ENCODE measurements at regions not wholly inside any gene's neighbourhood (a gene's known extent, or its start where the extent isn't known, plus 50 kb on each side); places are given as distances from the start of the nearest gene placed in this dataset.

- Mint-ChIP-seq H3K4me1 (ENCODE audit: low read depth in 2 of 2) (no peaks in the 10 kb centered on the region), H3K27ac (no peak overlapping the region), H3K4me3 (no peak overlapping the region), H3K27me3 (peaks cover 22 to 31% of the 10 kb centered on the region in 2 donors), H3K36me3 (ENCODE audit: insufficient read depth) (no peaks in the 10 kb centered on the region), H3K9me3 (peaks cover 0 to 2% of the 10 kb centered on the region in 2 donors)
- ATAC-seq (replicated peaks) = no peak
- no peak for DNase-seq
Measured at GRCh38 chr16:54509456-54509855, 222.9 kb upstream of the IRX3 start.

- ATAC-seq (replicated peaks) (no peak), DNase-seq (no peak)
- no peak overlapping the region for H3K27ac Mint-ChIP-seq
- H3K36me3 Mint-ChIP-seq (ENCODE audit: insufficient read depth) = no peaks in the 10 kb centered on the region
- no peaks in the 10 kb centered on the region for H3K4me1 Mint-ChIP-seq (ENCODE audit: low read depth in 2 of 2)
- no peak overlapping the region for H3K4me3 Mint-ChIP-seq
- peaks cover 0 to 2% of the 10 kb centered on the region in 2 donors for H3K9me3 Mint-ChIP-seq
- peaks cover 22 to 32% of the 10 kb centered on the region in 2 donors for H3K27me3 Mint-ChIP-seq
Measured at GRCh38 chr16:54508351-54508750, 221.8 kb upstream of the IRX3 start.

- ATAC-seq (replicated peaks) = no peak
- H3K27me3 Mint-ChIP-seq = peaks cover 19 to 32% of the 10 kb centered on the region in 2 donors
- no peak for DNase-seq
- H3K36me3 Mint-ChIP-seq (ENCODE audit: insufficient read depth) = no peaks in the 10 kb centered on the region
- peaks cover 0 to under 1% of the 10 kb centered on the region in 2 donors for H3K9me3 Mint-ChIP-seq
- no peaks in the 10 kb centered on the region for H3K4me1 Mint-ChIP-seq (ENCODE audit: low read depth in 2 of 2)
- no peak overlapping the region for H3K27ac Mint-ChIP-seq
- H3K4me3 Mint-ChIP-seq = no peak overlapping the region
Measured at GRCh38 chr16:54506741-54507500, 220.3 kb upstream of the IRX3 start.

- no peaks in the 10 kb centered on the region for H3K4me1 Mint-ChIP-seq (ENCODE audit: low read depth in 2 of 2)
- H3K27ac Mint-ChIP-seq = no peak overlapping the region
- no peak for DNase-seq
- peaks cover 17 to 32% of the 10 kb centered on the region in 2 donors for H3K27me3 Mint-ChIP-seq
- no peak for ATAC-seq (replicated peaks)
- no peak overlapping the region for H3K4me3 Mint-ChIP-seq
- H3K9me3 Mint-ChIP-seq = no peaks in the 10 kb centered on the region
- no peaks in the 10 kb centered on the region for H3K36me3 Mint-ChIP-seq (ENCODE audit: insufficient read depth)
Measured at GRCh38 chr16:54506214-54506580, 219.6 kb upstream of the IRX3 start.

- Mint-ChIP-seq H3K4me1 (ENCODE audit: low read depth in 2 of 2) (no peaks in the 10 kb centered on the region), H3K27ac (no peak overlapping the region), H3K9me3 (no peaks in the 10 kb centered on the region), H3K36me3 (ENCODE audit: insufficient read depth) (no peaks in the 10 kb centered on the region), H3K27me3 (peaks cover 17 to 32% of the 10 kb centered on the region in 2 donors), H3K4me3 (no peak overlapping the region)
- no peak for ATAC-seq (replicated peaks)
- DNase-seq = no peak
Measured at GRCh38 chr16:54505549-54506213, 219.1 kb upstream of the IRX3 start.

- peaks cover 17 to 27% of the 10 kb centered on the region in 2 donors for H3K27me3 Mint-ChIP-seq
- H3K27ac Mint-ChIP-seq = no peak overlapping the region
- no peak for DNase-seq
- no peak overlapping the region for H3K4me3 Mint-ChIP-seq
- no peaks in the 10 kb centered on the region for H3K4me1 Mint-ChIP-seq (ENCODE audit: low read depth in 2 of 2)
- peaks cover 0 to 2% of the 10 kb centered on the region in 2 donors for H3K9me3 Mint-ChIP-seq
- no peaks in the 10 kb centered on the region for H3K36me3 Mint-ChIP-seq (ENCODE audit: insufficient read depth)
- no peak for ATAC-seq (replicated peaks)
Measured at GRCh38 chr16:54504372-54504771, 217.8 kb upstream of the IRX3 start.

GRCh38 chr16:54503856-54504219 lies 217.3 kb upstream of the IRX3 start:
- Mint-ChIP-seq H3K27me3 (peaks cover 17 to 26% of the 10 kb centered on the region in 2 donors), H3K9me3 (peaks cover 0 to 2% of the 10 kb centered on the region in 2 donors), H3K4me3 (no peak overlapping the region), H3K27ac (no peak overlapping the region), H3K36me3 (ENCODE audit: insufficient read depth) (no peaks in the 10 kb centered on the region), H3K4me1 (ENCODE audit: low read depth in 2 of 2) (no peaks in the 10 kb centered on the region)
- ATAC-seq (replicated peaks) (no peak), DNase-seq (no peak)

GRCh38 chr16:54503011-54503855 lies 216.6 kb upstream of the IRX3 start:
- H3K4me1 Mint-ChIP-seq (ENCODE audit: low read depth in 2 of 2) = no peaks in the 10 kb centered on the region
- no peak overlapping the region for H3K27ac Mint-ChIP-seq
- no peak overlapping the region for H3K4me3 Mint-ChIP-seq
- peaks cover 2 to 3% of the 10 kb centered on the region in 2 donors for H3K9me3 Mint-ChIP-seq
- peaks cover 17 to 26% of the 10 kb centered on the region in 2 donors for H3K27me3 Mint-ChIP-seq
- no peak for ATAC-seq (replicated peaks)
- no peak for DNase-seq
- no peaks in the 10 kb centered on the region for H3K36me3 Mint-ChIP-seq (ENCODE audit: insufficient read depth)

GRCh38 chr16:54501797-54502196 lies 215.2 kb upstream of the IRX3 start:
- no peak overlapping the region for H3K27ac Mint-ChIP-seq
- no peaks in the 10 kb centered on the region for H3K4me1 Mint-ChIP-seq (ENCODE audit: low read depth in 2 of 2)
- peaks cover 14 to 22% of the 10 kb centered on the region in 2 donors for H3K27me3 Mint-ChIP-seq
- no peaks in the 10 kb centered on the region for H3K36me3 Mint-ChIP-seq (ENCODE audit: insufficient read depth)
- no peak for DNase-seq
- H3K4me3 Mint-ChIP-seq = no peak overlapping the region
- H3K9me3 Mint-ChIP-seq = peaks cover 2 to 13% of the 10 kb centered on the region in 2 donors
- no peak for ATAC-seq (replicated peaks)

GRCh38 chr16:54493594-54493993 lies 207.0 kb upstream of the IRX3 start:
- peaks cover 5 to 16% of the 10 kb centered on the region in 2 donors for H3K27me3 Mint-ChIP-seq
- no peaks in the 10 kb centered on the region for H3K36me3 Mint-ChIP-seq (ENCODE audit: insufficient read depth)
- no peak overlapping the region for H3K27ac Mint-ChIP-seq
- DNase-seq = no peak
- H3K4me1 Mint-ChIP-seq (ENCODE audit: low read depth in 2 of 2) = no peaks in the 10 kb centered on the region
- no peak overlapping the region for H3K4me3 Mint-ChIP-seq
- no peak for ATAC-seq (replicated peaks)
- H3K9me3 Mint-ChIP-seq = peaks cover 0 to 13% of the 10 kb centered on the region in 2 donors

- H3K9me3 Mint-ChIP-seq = peaks cover 0 to 9% of the 10 kb centered on the region in 2 donors
- H3K4me3 Mint-ChIP-seq = no peak overlapping the region
- no peak overlapping the region for H3K27ac Mint-ChIP-seq
- peaks cover 5 to 16% of the 10 kb centered on the region in 2 donors for H3K27me3 Mint-ChIP-seq
- DNase-seq (no peak), ATAC-seq (replicated peaks) (no peak)
- no peaks in the 10 kb centered on the region for H3K36me3 Mint-ChIP-seq (ENCODE audit: insufficient read depth)
- H3K4me1 Mint-ChIP-seq (ENCODE audit: low read depth in 2 of 2) = no peaks in the 10 kb centered on the region
Measured at GRCh38 chr16:54493061-54493460, 206.5 kb upstream of the IRX3 start.

- peaks cover 5 to 16% of the 10 kb centered on the region in 2 donors for H3K27me3 Mint-ChIP-seq
- no peaks in the 10 kb centered on the region for H3K36me3 Mint-ChIP-seq (ENCODE audit: insufficient read depth)
- no peak overlapping the region for H3K27ac Mint-ChIP-seq
- no peaks in the 10 kb centered on the region for H3K4me1 Mint-ChIP-seq (ENCODE audit: low read depth in 2 of 2)
- no peak for DNase-seq
- H3K9me3 Mint-ChIP-seq = no peaks in the 10 kb centered on the region
- H3K4me3 Mint-ChIP-seq = no peak overlapping the region
- no peak for ATAC-seq (replicated peaks)
Measured at GRCh38 chr16:54490112-54490488, 203.5 kb upstream of the IRX3 start.

GRCh38 chr16:54489225-54490111 lies 202.9 kb upstream of the IRX3 start:
- DNase-seq (no peak), ATAC-seq (replicated peaks) (no peak)
- Mint-ChIP-seq H3K4me1 (ENCODE audit: low read depth in 2 of 2) (no peaks in the 10 kb centered on the region), H3K27me3 (peaks cover 5 to 16% of the 10 kb centered on the region in 2 donors), H3K9me3 (no peaks in the 10 kb centered on the region), H3K4me3 (no peak overlapping the region), H3K36me3 (ENCODE audit: insufficient read depth) (no peaks in the 10 kb centered on the region), H3K27ac (no peak overlapping the region)

All from effector memory CD8-positive, alpha-beta T cell (primary cell).